Panc1 (cell line): ENCODE measurements at regions not wholly inside any gene's neighbourhood (a gene's known extent, or its start where the extent isn't known, plus 50 kb on each side); places are given as distances from the start of the nearest gene placed in this dataset.

Experiments used
- ATAC-seq: fragments of 200-7000 bp; cut with Tn5 transposase; 2 replicates; pipeline ENCODE4 v1.9.1; 2020; ENCODE audit warnings: mild to moderate bottlenecking, moderate library complexity
- BruUV-seq: library from RNA; stranded (reverse); fragments of 400-500 nt; replicated peaks from 2 replicates; lab custom pipeline; 2021; lab: Mats Ljungman, UMichigan
- CTCF ChIA-PET: fragments of 300-600 bp; sonication (Branson Sonifier 250); formaldehyde crosslinking; loops from one replicate; lab custom pipeline; 2022; ENCODE audit warnings: antibody characterized with exemption; lab: Charles Lee
- POLR2A ChIA-PET: fragments of 300-600 bp; sonication (Branson Sonifier 250); formaldehyde crosslinking; loops from one replicate; lab custom pipeline; 2022; ENCODE audit warnings: antibody characterized with exemption; lab: Charles Lee
- DNase-seq: peaks from one replicate; pipeline ENCODE4 v3.0.0-alpha.2; 2010; ENCODE audit warnings: low read depth, low spot score
- H3K27ac ChIP-seq: 2 replicates; pipeline ENCODE4 v1.5.1; 2011; ENCODE audit warnings: mild to moderate bottlenecking, low read length, inconsistent platforms
- H3K27me3 ChIP-seq: fragments of 200-500 bp; sonication (Bioruptor generic); 2 replicates; pipeline ENCODE4 v1.6.0; 2014; ENCODE audit warnings: low read length, inconsistent platforms; ENCODE audit not compliant: control insufficient read depth, insufficient read depth
- H3K36me3 ChIP-seq: fragments of 200-500 bp; sonication (Bioruptor generic); 2 replicates; pipeline ENCODE4 v1.5.1; 2014; ENCODE audit warnings: inconsistent platforms, mild to moderate bottlenecking, low read length, moderate library complexity; ENCODE audit not compliant: control insufficient read depth, insufficient read depth
- H3K4me1 ChIP-seq: 2 replicates; pipeline ENCODE4 v1.5.1; 2011; ENCODE audit warnings: inconsistent platforms, mild to moderate bottlenecking, low read length, moderate library complexity; ENCODE audit not compliant: control insufficient read depth, insufficient read depth
- H3K4me3 ChIP-seq, 2 experiments: 2 replicates each; pipeline ENCODE4 v1.5.1; 2011 to 2012; ENCODE audit warnings: low read depth in 2 of 2, low read length in 2 of 2, mild to moderate bottlenecking in 2 of 2, inconsistent platforms in 1 of 2, moderate library complexity in 1 of 2
- H3K9me3 ChIP-seq: fragments of 200-500 bp; sonication (Bioruptor generic); 2 replicates; pipeline ENCODE4 v1.5.1; 2014; ENCODE audit warnings: low read depth, mild to moderate bottlenecking, inconsistent platforms, low read length, moderate library complexity; ENCODE audit not compliant: control insufficient read depth, insufficient read depth
- POLR2AphosphoS5 ChIP-seq: IDR thresholded peaks from 2 replicates; pipeline ENCODE4 v1.6.1; 2012; ENCODE audit warnings: mild to moderate bottlenecking, low read depth, low read length, moderate library complexity
- SIN3A ChIP-seq: IDR thresholded peaks from 2 replicates; pipeline ENCODE4 v1.6.1; 2012; ENCODE audit warnings: low read depth, mild to moderate bottlenecking, low read length, moderate library complexity, borderline replicate concordance; ENCODE audit not compliant: insufficient read depth
- TCF7L2 ChIP-seq: IDR thresholded peaks from 2 replicates; pipeline ENCODE4 v1.6.1; 2011; ENCODE audit warnings: mild to moderate bottlenecking, low read depth, low read length, inconsistent platforms
- in situ Hi-C: cut with HindIII; loops from 2 replicates; pipeline ENCODE4 v1.10.0; 2016; ENCODE audit warnings: low sequenced_read_pairs, low pct_unique_long_range_greater_than_20kb
- intact Hi-C: fragments of 100-400 bp; cut with micrococcal nuclease; formaldehyde crosslinking; loops from one replicate; pipeline ENCODE4 v1.10.0; 2022; ENCODE audit not compliant: unreplicated experiment
- TF ChIP-seq, protein P1 (sequence below): fragments of 450-650 bp; IDR thresholded peaks from 2 replicates; pipeline ENCODE4 v1.5.1; 2017; ENCODE audit warnings: mild to moderate bottlenecking
- TF ChIP-seq, protein P2 (sequence below), 2 experiments: IDR thresholded peaks; 2 replicates each; pipeline ENCODE4 v1.6.1; 2011 to 2012; ENCODE audit warnings: low read depth in 2 of 2, control low read depth in 1 of 2, low read length in 1 of 2, mild to moderate bottlenecking in 1 of 2, moderate library complexity in 1 of 2; ENCODE audit not compliant: insufficient read depth in 1 of 2

DNA sequence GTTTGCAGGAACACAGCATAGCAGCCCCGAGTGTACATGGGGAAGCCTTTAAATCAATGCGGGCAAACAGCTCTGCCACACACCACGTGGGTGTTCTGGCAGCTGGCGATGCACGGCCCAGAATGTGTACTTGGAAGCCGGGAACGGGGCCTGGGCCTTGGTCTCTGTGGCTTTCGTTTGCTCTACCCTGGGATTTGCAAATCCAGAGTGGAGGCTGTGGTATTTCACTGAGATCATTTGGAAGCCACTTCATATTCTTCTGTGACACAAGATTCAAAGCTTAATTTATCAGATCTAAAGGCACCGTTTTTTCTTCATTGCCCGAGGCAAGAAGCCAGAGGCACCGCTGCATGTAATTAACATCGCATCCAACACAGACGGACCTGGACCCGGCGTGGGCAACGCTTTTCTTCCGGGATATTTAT lies 246.3 kb upstream of the MYT1L start:
- POLR2A ChIA-PET, result no interaction called here

DNA sequence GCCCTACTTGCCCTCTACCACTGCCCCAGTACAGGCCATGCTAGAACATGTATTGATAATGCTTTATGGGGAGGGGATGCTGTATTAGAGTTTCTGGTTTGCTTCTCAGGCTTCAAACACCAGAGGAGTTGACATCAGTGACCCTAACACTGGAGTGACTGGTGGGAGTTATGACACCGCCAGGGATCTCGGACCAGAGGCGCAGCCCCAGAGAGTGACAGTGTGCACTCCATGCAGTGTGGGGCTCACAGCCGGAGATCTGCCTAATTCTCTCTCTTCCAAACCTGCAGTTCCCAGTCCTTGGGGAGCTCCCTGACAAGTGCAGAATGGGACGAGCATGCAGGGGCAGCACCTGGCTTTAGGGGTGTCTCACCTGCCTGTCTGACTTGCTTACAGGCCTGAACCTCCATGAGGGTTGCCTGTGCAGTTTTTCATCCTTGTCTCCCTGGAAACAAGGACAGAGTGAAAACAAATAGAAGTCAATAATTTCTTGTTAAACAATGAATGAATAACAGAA lies 244.9 kb upstream of the MYT1L start:
- intact Hi-C loops (no loop called here), in situ Hi-C loops (no loop called here)
- Histone ChIP-seq H3K9me3 (no peaks in the 10 kb centered on the region), H3K36me3 (no peaks in the 10 kb centered on the region), H3K4me1 (no peaks in the 10 kb centered on the region), H3K27ac (no peak overlapping the region), H3K4me3 (no peak overlapping the region), H3K27me3 (0 out of 2 replicates have a peak, but pooled peaks cover 2% of the 10 kb centered on the region)
- DNase-seq, result no peak
- ChIA-PET CTCF (no interaction called here), POLR2A (no interaction called here)
- BruUV-seq, result no TSS peak
- TF ChIP-seq TCF7L2 (no peak), SIN3A (no peak), POLR2AphosphoS5 (no peak)
- TF ChIP-seq, protein P1, sequence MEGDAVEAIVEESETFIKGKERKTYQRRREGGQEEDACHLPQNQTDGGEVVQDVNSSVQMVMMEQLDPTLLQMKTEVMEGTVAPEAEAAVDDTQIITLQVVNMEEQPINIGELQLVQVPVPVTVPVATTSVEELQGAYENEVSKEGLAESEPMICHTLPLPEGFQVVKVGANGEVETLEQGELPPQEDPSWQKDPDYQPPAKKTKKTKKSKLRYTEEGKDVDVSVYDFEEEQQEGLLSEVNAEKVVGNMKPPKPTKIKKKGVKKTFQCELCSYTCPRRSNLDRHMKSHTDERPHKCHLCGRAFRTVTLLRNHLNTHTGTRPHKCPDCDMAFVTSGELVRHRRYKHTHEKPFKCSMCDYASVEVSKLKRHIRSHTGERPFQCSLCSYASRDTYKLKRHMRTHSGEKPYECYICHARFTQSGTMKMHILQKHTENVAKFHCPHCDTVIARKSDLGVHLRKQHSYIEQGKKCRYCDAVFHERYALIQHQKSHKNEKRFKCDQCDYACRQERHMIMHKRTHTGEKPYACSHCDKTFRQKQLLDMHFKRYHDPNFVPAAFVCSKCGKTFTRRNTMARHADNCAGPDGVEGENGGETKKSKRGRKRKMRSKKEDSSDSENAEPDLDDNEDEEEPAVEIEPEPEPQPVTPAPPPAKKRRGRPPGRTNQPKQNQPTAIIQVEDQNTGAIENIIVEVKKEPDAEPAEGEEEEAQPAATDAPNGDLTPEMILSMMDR, result no peak
- TF ChIP-seq, protein P2, sequence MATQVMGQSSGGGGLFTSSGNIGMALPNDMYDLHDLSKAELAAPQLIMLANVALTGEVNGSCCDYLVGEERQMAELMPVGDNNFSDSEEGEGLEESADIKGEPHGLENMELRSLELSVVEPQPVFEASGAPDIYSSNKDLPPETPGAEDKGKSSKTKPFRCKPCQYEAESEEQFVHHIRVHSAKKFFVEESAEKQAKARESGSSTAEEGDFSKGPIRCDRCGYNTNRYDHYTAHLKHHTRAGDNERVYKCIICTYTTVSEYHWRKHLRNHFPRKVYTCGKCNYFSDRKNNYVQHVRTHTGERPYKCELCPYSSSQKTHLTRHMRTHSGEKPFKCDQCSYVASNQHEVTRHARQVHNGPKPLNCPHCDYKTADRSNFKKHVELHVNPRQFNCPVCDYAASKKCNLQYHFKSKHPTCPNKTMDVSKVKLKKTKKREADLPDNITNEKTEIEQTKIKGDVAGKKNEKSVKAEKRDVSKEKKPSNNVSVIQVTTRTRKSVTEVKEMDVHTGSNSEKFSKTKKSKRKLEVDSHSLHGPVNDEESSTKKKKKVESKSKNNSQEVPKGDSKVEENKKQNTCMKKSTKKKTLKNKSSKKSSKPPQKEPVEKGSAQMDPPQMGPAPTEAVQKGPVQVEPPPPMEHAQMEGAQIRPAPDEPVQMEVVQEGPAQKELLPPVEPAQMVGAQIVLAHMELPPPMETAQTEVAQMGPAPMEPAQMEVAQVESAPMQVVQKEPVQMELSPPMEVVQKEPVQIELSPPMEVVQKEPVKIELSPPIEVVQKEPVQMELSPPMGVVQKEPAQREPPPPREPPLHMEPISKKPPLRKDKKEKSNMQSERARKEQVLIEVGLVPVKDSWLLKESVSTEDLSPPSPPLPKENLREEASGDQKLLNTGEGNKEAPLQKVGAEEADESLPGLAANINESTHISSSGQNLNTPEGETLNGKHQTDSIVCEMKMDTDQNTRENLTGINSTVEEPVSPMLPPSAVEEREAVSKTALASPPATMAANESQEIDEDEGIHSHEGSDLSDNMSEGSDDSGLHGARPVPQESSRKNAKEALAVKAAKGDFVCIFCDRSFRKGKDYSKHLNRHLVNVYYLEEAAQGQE (IDR thresholded peaks at IDR 0.05; ENCODE audit: insufficient read depth in 1 of 2, low read depth in 2 of 2, low read length in 1 of 2), result no peak
- ATAC-seq, result no peak

More for the DNA sequence above, 246.3 kb upstream of the MYT1L start:
- intact Hi-C loops, result no loop called here
- no TSS peak for BruUV-seq
- Histone ChIP-seq H3K27me3 (0 out of 2 replicates have a peak, but pooled peaks cover 2% of the 10 kb centered on the region), H3K4me1 (no peaks in the 10 kb centered on the region), H3K36me3 (no peaks in the 10 kb centered on the region), H3K27ac (no peak overlapping the region), H3K9me3 (no peaks in the 10 kb centered on the region), H3K4me3 (no peak overlapping the region)
- CTCF ChIA-PET, result no interaction called here
- DNase-seq (no peak), ATAC-seq (no peak)
- TF ChIP-seq, protein P1, result no peak
- TF ChIP-seq TCF7L2, result no peak
- TF ChIP-seq, protein P2 (IDR thresholded peaks at IDR 0.05; ENCODE audit: insufficient read depth in 1 of 2, low read depth in 2 of 2, low read length in 1 of 2), result no peak
- TF ChIP-seq POLR2AphosphoS5, result no peak
- no peak for TF ChIP-seq SIN3A
- in situ Hi-C loops, result no loop called here
